Naive thymus-derived CD4-positive, alpha-beta T cell (primary cell): ENCODE measurements at regions not wholly inside any gene's neighbourhood (a gene's known extent, or its start where the extent isn't known, plus 50 kb on each side); places are given as distances from the start of the nearest gene placed in this dataset.

Experiments used
- ATAC-seq: fragments of 150-1000 bp; cut with Tn5 transposase; 2 replicates; pipeline ENCODE4 v1.10.0; 2021; ENCODE audit warnings: mild to moderate bottlenecking, moderate library complexity
- CTCF ChIA-PET: fragments of 350-600 bp; sonication (Branson Sonifier 250); formaldehyde crosslinking; loops from one replicate; lab custom pipeline; 2021; ENCODE audit warnings: antibody characterized with exemption; lab: Charles Lee
- POLR2A ChIA-PET: fragments of 350-600 bp; sonication (Branson Sonifier 250); formaldehyde crosslinking; loops from one replicate; lab custom pipeline; 2021; ENCODE audit warnings: antibody characterized with exemption, inconsistent platforms; lab: Charles Lee
- DNase-seq, 9 donors: peaks; one replicate each; pipeline versions ENCODE4 v3.0.0 to v3.0.0-alpha.2; 2020 to 2022; ENCODE audit warnings: mixed read lengths in 1 of 9
- H3K27ac ChIP-seq: one replicate; pipeline ENCODE4 v1.7.0; 2013; ENCODE audit warnings: mild to moderate bottlenecking, low read depth, low read length, moderate library complexity
- H3K27me3 ChIP-seq, 2 donors: one replicate each; pipeline ENCODE4 v1.7.0; 2013; ENCODE audit warnings: low read length in 2 of 2, mild to moderate bottlenecking in 2 of 2, moderate library complexity in 2 of 2; ENCODE audit not compliant: control insufficient read depth in 2 of 2, insufficient read depth in 2 of 2
- H3K36me3 ChIP-seq, 3 experiments: 1 replicate in 2 of 3; 2 replicates in 1 of 3; pipeline ENCODE4 v1.7.0; 2013; ENCODE audit warnings: low read length in 3 of 3, mild to moderate bottlenecking in 3 of 3, moderate library complexity in 1 of 3; ENCODE audit not compliant: insufficient read depth in 3 of 3, control insufficient read depth in 2 of 3
- H3K4me1 ChIP-seq, 2 donors: one replicate each; pipeline ENCODE4 v1.7.0; 2013; ENCODE audit warnings: low read length in 2 of 2, mild to moderate bottlenecking in 2 of 2, moderate library complexity in 1 of 2; ENCODE audit not compliant: control insufficient read depth in 2 of 2, insufficient read depth in 2 of 2
- H3K4me3 ChIP-seq: 2 replicates; pipeline ENCODE4 v1.7.0; 2013; ENCODE audit warnings: mild to moderate bottlenecking, low read length
- H3K9me3 ChIP-seq, 3 experiments: 1 replicate in 2 of 3; 2 replicates in 1 of 3; pipeline ENCODE4 v1.7.0; 2013; ENCODE audit warnings: low read length in 3 of 3; ENCODE audit not compliant: control insufficient read depth in 2 of 3
- H3K27ac Mint-ChIP-seq, 9 donors: one replicate each; pipeline ENCODE4 v1.8.0; 2020 to 2022; ENCODE audit warnings: mixed read lengths in 9 of 9, mild to moderate bottlenecking in 8 of 9, moderate library complexity in 5 of 9, inconsistent platforms in 2 of 9
- H3K27me3 Mint-ChIP-seq, 5 donors: one replicate each; pipeline ENCODE4 v1.8.0; 2021 to 2022; ENCODE audit warnings: mixed read lengths in 5 of 5, mild to moderate bottlenecking in 1 of 5
- H3K36me3 Mint-ChIP-seq, 5 donors: one replicate each; pipeline ENCODE4 v1.8.0; 2020 to 2022; ENCODE audit warnings: mixed read lengths in 5 of 5, mild to moderate bottlenecking in 3 of 5, inconsistent platforms in 1 of 5
- H3K4me1 Mint-ChIP-seq, 7 donors: one replicate each; pipeline ENCODE4 v1.8.0; 2020 to 2022; ENCODE audit warnings: mixed read lengths in 7 of 7, mild to moderate bottlenecking in 3 of 7, inconsistent platforms in 1 of 7
- H3K4me3 Mint-ChIP-seq, 10 donors: one replicate each; pipeline ENCODE4 v1.8.0; 2020 to 2022; ENCODE audit warnings: mild to moderate bottlenecking in 10 of 10, mixed read lengths in 10 of 10, moderate library complexity in 6 of 10, inconsistent platforms in 2 of 10
- H3K9me3 Mint-ChIP-seq, 11 donors: one replicate each; pipeline ENCODE4 v1.8.0; 2020 to 2022; ENCODE audit warnings: mixed read lengths in 11 of 11, mild to moderate bottlenecking in 4 of 11, inconsistent platforms in 1 of 11, moderate library complexity in 1 of 11
- intact Hi-C, 2 donors: fragments of 100-400 bp; cut with micrococcal nuclease; formaldehyde crosslinking; loops; one replicate each; pipeline ENCODE4 v1.15.1; 2023

GRCh38 chr6:105501246-105501645, 98.4 kb upstream of the PREP start:
- Mint-ChIP-seq H3K4me3 (no peak overlapping the region), H3K27me3 (peaks cover 2 to 30% (median 7%) of the 10 kb centered on the region in 5 donors), H3K36me3 (peaks cover 0 to 6% (median 0%) of the 10 kb centered on the region in 5 donors), H3K4me1 (no peaks in the 10 kb centered on the region), H3K9me3 (peaks cover 0 to 7% (median 0%) of the 10 kb centered on the region in 11 donors), H3K27ac (no peak overlapping the region)
- Histone ChIP-seq H3K9me3 (no peaks in the 10 kb centered on the region), H3K4me3 (no peak overlapping the region), H3K36me3 (no peaks in the 10 kb centered on the region), H3K27ac (no peak overlapping the region), H3K4me1 (no peaks in the 10 kb centered on the region), H3K27me3 (no peaks in the 10 kb centered on the region)
- no peak for ATAC-seq
- CTCF ChIA-PET, result no interaction called here
- DNase-seq, result no peak
- POLR2A ChIA-PET, result no interaction called here
- intact Hi-C loops, result no loop called here

GRCh38 chr6:105500693-105501092, 97.8 kb upstream of the PREP start:
- peaks cover 0 to 5% (median 0%) of the 10 kb centered on the region in 11 donors for H3K9me3 Mint-ChIP-seq
- H3K4me1 ChIP-seq, result no peaks in the 10 kb centered on the region
- no peaks in the 10 kb centered on the region for H3K4me1 Mint-ChIP-seq
- ATAC-seq, result no peak
- H3K27me3 ChIP-seq, result no peaks in the 10 kb centered on the region
- intact Hi-C loops, result no loop called here
- H3K27ac ChIP-seq, result no peak overlapping the region
- H3K4me3 ChIP-seq, result no peak overlapping the region
- H3K36me3 ChIP-seq, result no peaks in the 10 kb centered on the region
- no peak for DNase-seq
- no peak overlapping the region for H3K27ac Mint-ChIP-seq
- peaks cover 0 to 26% (median 2%) of the 10 kb centered on the region in 5 donors for H3K27me3 Mint-ChIP-seq
- H3K9me3 ChIP-seq, result no peaks in the 10 kb centered on the region
- H3K36me3 Mint-ChIP-seq, result peaks cover 0 to 6% (median 0%) of the 10 kb centered on the region in 5 donors
- ChIA-PET CTCF (no interaction called here), POLR2A (no interaction called here)
- H3K4me3 Mint-ChIP-seq, result no peak overlapping the region

- CTCF ChIA-PET, result no interaction called here
- H3K27me3 Mint-ChIP-seq, result peaks cover 0 to 25% (median 0%) of the 10 kb centered on the region in 5 donors
- Histone ChIP-seq H3K27me3 (no peaks in the 10 kb centered on the region), H3K4me3 (no peak overlapping the region), H3K4me1 (no peaks in the 10 kb centered on the region), H3K36me3 (no peaks in the 10 kb centered on the region), H3K9me3 (no peaks in the 10 kb centered on the region), H3K27ac (no peak overlapping the region)
- intact Hi-C loops, result no loop called here
- peaks cover 0 to 4% (median 0%) of the 10 kb centered on the region in 11 donors for H3K9me3 Mint-ChIP-seq
- ATAC-seq, result no peak
- no peak overlapping the region for H3K4me3 Mint-ChIP-seq
- POLR2A ChIA-PET, result no interaction called here
- no peaks in the 10 kb centered on the region for H3K4me1 Mint-ChIP-seq
- no peak overlapping the region for H3K27ac Mint-ChIP-seq
- peaks cover 0 to 6% (median 0%) of the 10 kb centered on the region in 5 donors for H3K36me3 Mint-ChIP-seq
- DNase-seq, result no peak
These were observed 97.0 kb upstream of the PREP start for GRCh38 chr6:105499931-105500330.

GRCh38 chr6:105499136-105499870, 96.4 kb upstream of the PREP start:
- no peak overlapping the region for H3K4me3 ChIP-seq
- no peaks in the 10 kb centered on the region for H3K9me3 ChIP-seq
- ATAC-seq (no peak), DNase-seq (no peak)
- intact Hi-C loops, result no loop called here
- Mint-ChIP-seq H3K9me3 (peaks cover 0 to 4% (median 0%) of the 10 kb centered on the region in 11 donors), H3K4me3 (no peak overlapping the region), H3K27me3 (peaks cover 0 to 21% (median 0%) of the 10 kb centered on the region in 5 donors), H3K36me3 (peaks cover 0 to 6% (median 0%) of the 10 kb centered on the region in 5 donors), H3K4me1 (no peaks in the 10 kb centered on the region), H3K27ac (no peak overlapping the region)
- ChIA-PET POLR2A (no interaction called here), CTCF (no interaction called here)
- H3K27me3 ChIP-seq, result no peaks in the 10 kb centered on the region
- no peaks in the 10 kb centered on the region for H3K36me3 ChIP-seq
- no peak overlapping the region for H3K27ac ChIP-seq
- H3K4me1 ChIP-seq, result no peaks in the 10 kb centered on the region

- Histone ChIP-seq H3K9me3 (no peaks in the 10 kb centered on the region), H3K4me3 (no peak overlapping the region), H3K27ac (no peak overlapping the region), H3K4me1 (no peaks in the 10 kb centered on the region), H3K36me3 (no peaks in the 10 kb centered on the region), H3K27me3 (no peaks in the 10 kb centered on the region)
- Mint-ChIP-seq H3K4me1 (peaks cover 0 to 13% (median 0%) of the 10 kb centered on the region in 7 donors), H3K9me3 (peaks cover 0 to 4% (median 0%) of the 10 kb centered on the region in 11 donors), H3K27ac (no peak overlapping the region), H3K36me3 (peaks cover 0 to 6% (median 0%) of the 10 kb centered on the region in 5 donors), H3K27me3 (peaks cover 0 to 16% (median 0%) of the 10 kb centered on the region in 5 donors), H3K4me3 (no peak overlapping the region)
- ChIA-PET CTCF (no interaction called here), POLR2A (no interaction called here)
- intact Hi-C loops, result no loop called here
- ATAC-seq, result no peak
- DNase-seq, result no peak
These were observed 94.7 kb upstream of the PREP start for GRCh38 chr6:105497549-105497948.

- H3K27me3 Mint-ChIP-seq, result peaks cover 0 to 10% (median 0%) of the 10 kb centered on the region in 5 donors
These were observed 92.6 kb upstream of the PREP start for GRCh38 chr6:105495515-105495914.

GRCh38 chr6:105494688-105495087, 91.8 kb upstream of the PREP start:
- POLR2A ChIA-PET, result no interaction called here
- H3K36me3 ChIP-seq, result no peaks in the 10 kb centered on the region
- Mint-ChIP-seq H3K27me3 (peaks cover 0 to 5% (median 0%) of the 10 kb centered on the region in 5 donors), H3K36me3 (peaks cover 0 to 9% (median 0%) of the 10 kb centered on the region in 5 donors), H3K27ac (no peak overlapping the region), H3K4me1 (peaks cover 0 to 15% (median 0%) of the 10 kb centered on the region in 7 donors), H3K4me3 (no peak overlapping the region), H3K9me3 (no peaks in the 10 kb centered on the region)
- H3K4me3 ChIP-seq, result no peak overlapping the region
- H3K9me3 ChIP-seq, result no peaks in the 10 kb centered on the region
- no peaks in the 10 kb centered on the region for H3K4me1 ChIP-seq
- ATAC-seq (no peak), DNase-seq (no peak)
- intact Hi-C loops, result no loop called here
- H3K27me3 ChIP-seq, result no peaks in the 10 kb centered on the region
- no peak overlapping the region for H3K27ac ChIP-seq
- CTCF ChIA-PET, result no interaction called here

More at GRCh38 chr6:105495515-105495914, 92.6 kb upstream of the PREP start:
- ATAC-seq (no peak), DNase-seq (no peak)
- Histone ChIP-seq H3K27ac (no peak overlapping the region), H3K27me3 (no peaks in the 10 kb centered on the region), H3K9me3 (no peaks in the 10 kb centered on the region), H3K36me3 (no peaks in the 10 kb centered on the region), H3K4me1 (no peaks in the 10 kb centered on the region), H3K4me3 (no peak overlapping the region)
- Mint-ChIP-seq H3K4me1 (peaks cover 0 to 13% (median 0%) of the 10 kb centered on the region in 7 donors), H3K27ac (no peak overlapping the region), H3K9me3 (no peaks in the 10 kb centered on the region), H3K36me3 (peaks cover 0 to 5% (median 0%) of the 10 kb centered on the region in 5 donors), H3K4me3 (no peak overlapping the region)
- POLR2A ChIA-PET, result no interaction called here
- CTCF ChIA-PET, result no interaction called here
- intact Hi-C loops, result no loop called here
